ENCODE measurements at regions not wholly inside any gene's neighbourhood (a gene's known extent, or its start where the extent isn't known, plus 50 kb on each side); places are given as distances from the start of the nearest gene placed in this dataset.

- no CpG with 5 or more reads among the region's 2 CpGs for WGBS (ENCODE audit: insufficient coverage, insufficient read length)
- DNase-seq (ENCODE audit: low read depth, low spot score): no peak
Measured at GRCh38 chr13:72217142-72217541, 350.1 kb upstream of the DACH1 start.

DNA sequence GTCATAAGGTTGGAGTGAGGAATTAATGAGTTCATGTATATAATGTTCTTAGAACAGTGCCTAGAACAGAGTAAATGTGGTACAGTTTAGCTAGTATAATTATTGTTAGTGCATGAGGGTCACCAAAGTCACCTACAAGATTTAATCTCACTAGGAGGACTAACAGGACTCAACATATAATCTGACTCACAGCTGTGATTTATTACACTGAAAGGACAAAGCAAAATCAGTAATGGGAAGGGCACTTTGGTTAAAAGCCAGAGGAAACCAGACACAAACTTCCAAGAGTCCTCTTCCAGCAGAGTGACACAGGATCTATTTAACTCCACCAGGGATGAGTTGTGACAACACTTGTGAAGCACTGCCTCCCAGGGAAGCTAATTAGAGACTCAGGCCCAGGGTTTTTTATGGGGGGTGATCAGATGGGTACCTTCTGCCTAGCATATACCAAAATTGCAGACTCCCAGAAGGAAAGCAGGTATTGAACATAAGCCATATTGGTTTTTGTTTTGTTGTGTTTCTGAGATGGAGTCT is 341.2 kb upstream of the DACH1 start:
- Histone ChIP-seq H3K36me3 (ENCODE audit: control insufficient read depth, insufficient read depth, low read length) (no peaks in the 10 kb centered on the region), H3K4me1 (ENCODE audit: control insufficient read depth, insufficient read depth, low read length) (no peaks in the 10 kb centered on the region), H3K9me3 (ENCODE audit: control insufficient read depth, insufficient read depth, low read length) (no peaks in the 10 kb centered on the region), H3K4me3 (ENCODE audit: low read length) (no peak overlapping the region), H3K27me3 (ENCODE audit: control insufficient read depth, insufficient read depth, low read length) (no peaks in the 10 kb centered on the region), H3K27ac (ENCODE audit: low read length) (no peak overlapping the region)
- DNase-seq (ENCODE audit: low read depth, low spot score): no peak

More at GRCh38 chr13:72217142-72217541, 350.1 kb upstream of the DACH1 start:
- H3K4me1 ChIP-seq (ENCODE audit: control insufficient read depth, insufficient read depth, low read length): no peaks in the 10 kb centered on the region
- no peaks in the 10 kb centered on the region for H3K27me3 ChIP-seq (ENCODE audit: control insufficient read depth, insufficient read depth, low read length)
- H3K27ac ChIP-seq (ENCODE audit: low read length): no peak overlapping the region
- H3K9me3 ChIP-seq (ENCODE audit: control insufficient read depth, insufficient read depth, low read length): no peaks in the 10 kb centered on the region
- no peak overlapping the region for H3K4me3 ChIP-seq (ENCODE audit: low read length)
- H3K36me3 ChIP-seq (ENCODE audit: control insufficient read depth, insufficient read depth, low read length): no peaks in the 10 kb centered on the region

- H3K27ac ChIP-seq (ENCODE audit: low read length): no peak overlapping the region
- no peak for DNase-seq (ENCODE audit: low read depth, low spot score)
- H3K4me3 ChIP-seq (ENCODE audit: low read length): no peak overlapping the region
- no peaks in the 10 kb centered on the region for H3K4me1 ChIP-seq (ENCODE audit: control insufficient read depth, insufficient read depth, low read length)
- WGBS (ENCODE audit: insufficient coverage, insufficient read length): no CpG with 5 or more reads among the region's 1 CpG
- no peaks in the 10 kb centered on the region for H3K27me3 ChIP-seq (ENCODE audit: control insufficient read depth, insufficient read depth, low read length)
- no peaks in the 10 kb centered on the region for H3K36me3 ChIP-seq (ENCODE audit: control insufficient read depth, insufficient read depth, low read length)
- no peaks in the 10 kb centered on the region for H3K9me3 ChIP-seq (ENCODE audit: control insufficient read depth, insufficient read depth, low read length)
Measured at GRCh38 chr13:72205773-72206172, 338.8 kb upstream of the DACH1 start.

GRCh38 chr13:72204291-72204690 is 337.3 kb upstream of the DACH1 start:
- no CpG with 5 or more reads among the region's 2 CpGs for WGBS (ENCODE audit: insufficient coverage, insufficient read length)
- Histone ChIP-seq H3K9me3 (ENCODE audit: control insufficient read depth, insufficient read depth, low read length) (no peaks in the 10 kb centered on the region), H3K27me3 (ENCODE audit: control insufficient read depth, insufficient read depth, low read length) (no peaks in the 10 kb centered on the region), H3K4me1 (ENCODE audit: control insufficient read depth, insufficient read depth, low read length) (no peaks in the 10 kb centered on the region), H3K4me3 (ENCODE audit: low read length) (no peak overlapping the region), H3K27ac (ENCODE audit: low read length) (no peak overlapping the region), H3K36me3 (ENCODE audit: control insufficient read depth, insufficient read depth, low read length) (no peaks in the 10 kb centered on the region)
- DNase-seq (ENCODE audit: low read depth, low spot score): no peak

- Histone ChIP-seq H3K27me3 (ENCODE audit: control insufficient read depth, insufficient read depth, low read length) (no peaks in the 10 kb centered on the region), H3K36me3 (ENCODE audit: control insufficient read depth, insufficient read depth, low read length) (no peaks in the 10 kb centered on the region), H3K4me3 (ENCODE audit: low read length) (no peak overlapping the region), H3K4me1 (ENCODE audit: control insufficient read depth, insufficient read depth, low read length) (no peaks in the 10 kb centered on the region), H3K27ac (ENCODE audit: low read length) (no peak overlapping the region), H3K9me3 (ENCODE audit: control insufficient read depth, insufficient read depth, low read length) (no peaks in the 10 kb centered on the region)
- DNase-seq (ENCODE audit: low read depth, low spot score): no peak
Measured at GRCh38 chr13:72201726-72202125, 334.7 kb upstream of the DACH1 start.

DNA sequence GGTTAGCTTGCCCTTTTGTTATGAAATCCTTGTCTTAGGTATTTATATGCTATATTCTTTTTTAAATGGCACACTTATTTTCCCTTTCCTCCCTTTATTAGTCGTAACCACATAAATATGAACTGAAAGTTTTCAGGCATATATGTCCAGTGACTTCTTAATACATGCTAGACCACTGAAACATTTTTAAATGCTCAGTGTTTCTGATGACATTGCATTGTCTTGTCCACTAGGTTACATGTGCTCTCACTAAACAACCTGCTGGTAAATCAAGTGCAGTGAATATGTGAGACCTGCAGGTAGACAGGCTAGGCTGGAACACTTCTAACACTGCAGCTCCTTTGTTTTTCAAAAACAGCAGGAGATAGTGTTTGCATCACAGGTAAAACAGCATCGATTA is 332.6 kb upstream of the DACH1 start:
- no peak overlapping the region for H3K4me3 ChIP-seq (ENCODE audit: low read length)
- H3K9me3 ChIP-seq (ENCODE audit: control insufficient read depth, insufficient read depth, low read length): no peaks in the 10 kb centered on the region
- no peaks in the 10 kb centered on the region for H3K27me3 ChIP-seq (ENCODE audit: control insufficient read depth, insufficient read depth, low read length)
- DNase-seq (ENCODE audit: low read depth, low spot score): no peak
- H3K27ac ChIP-seq (ENCODE audit: low read length): no peak overlapping the region
- no peaks in the 10 kb centered on the region for H3K4me1 ChIP-seq (ENCODE audit: control insufficient read depth, insufficient read depth, low read length)
- no CpG with 5 or more reads among the region's 2 CpGs for WGBS (ENCODE audit: insufficient coverage, insufficient read length)
- H3K36me3 ChIP-seq (ENCODE audit: control insufficient read depth, insufficient read depth, low read length): no peaks in the 10 kb centered on the region

DNA sequence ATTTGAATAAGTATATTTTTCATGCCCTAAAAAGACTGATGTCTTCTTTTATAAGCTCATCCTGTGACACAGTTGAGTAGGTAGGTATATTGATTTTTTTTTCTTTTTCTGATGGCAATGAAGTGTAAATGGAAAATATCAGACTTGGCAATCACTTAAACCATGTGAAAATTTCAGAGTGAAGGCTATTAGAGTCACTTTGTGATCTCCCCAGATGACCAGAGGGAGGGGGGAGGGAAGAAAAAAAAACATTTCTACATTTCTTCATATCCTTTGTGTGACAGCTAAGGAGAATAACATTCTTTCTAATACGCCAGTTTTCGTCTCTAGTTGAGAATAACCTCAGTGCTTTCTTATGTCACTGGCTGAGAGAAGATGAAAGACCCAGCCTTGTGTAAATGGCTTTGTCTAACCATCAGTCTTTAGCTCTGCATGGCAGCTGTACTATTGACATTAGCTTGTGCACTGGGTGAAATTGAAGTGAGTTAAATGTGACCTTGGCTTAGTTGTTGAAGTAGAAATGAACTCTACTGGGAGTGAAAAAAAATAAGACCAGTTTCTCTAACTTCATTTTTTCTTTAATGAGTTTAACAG is 332.1 kb upstream of the DACH1 start:
- no peak for DNase-seq (ENCODE audit: low read depth, low spot score)
- H3K36me3 ChIP-seq (ENCODE audit: control insufficient read depth, insufficient read depth, low read length): no peaks in the 10 kb centered on the region
- H3K4me3 ChIP-seq (ENCODE audit: low read length): no peak overlapping the region
- no peak overlapping the region for H3K27ac ChIP-seq (ENCODE audit: low read length)
- no CpG with 5 or more reads among the region's 2 CpGs for WGBS (ENCODE audit: insufficient coverage, insufficient read length)
- H3K4me1 ChIP-seq (ENCODE audit: control insufficient read depth, insufficient read depth, low read length): no peaks in the 10 kb centered on the region
- no peaks in the 10 kb centered on the region for H3K9me3 ChIP-seq (ENCODE audit: control insufficient read depth, insufficient read depth, low read length)
- H3K27me3 ChIP-seq (ENCODE audit: control insufficient read depth, insufficient read depth, low read length): no peaks in the 10 kb centered on the region

- Histone ChIP-seq H3K27me3 (ENCODE audit: control insufficient read depth, insufficient read depth, low read length) (no peaks in the 10 kb centered on the region), H3K36me3 (ENCODE audit: control insufficient read depth, insufficient read depth, low read length) (no peaks in the 10 kb centered on the region), H3K27ac (ENCODE audit: low read length) (no peak overlapping the region), H3K4me3 (ENCODE audit: low read length) (no peak overlapping the region), H3K4me1 (ENCODE audit: control insufficient read depth, insufficient read depth, low read length) (no peaks in the 10 kb centered on the region), H3K9me3 (ENCODE audit: control insufficient read depth, insufficient read depth, low read length) (no peaks in the 10 kb centered on the region)
- DNase-seq (ENCODE audit: low read depth, low spot score): no peak
- no CpG with 5 or more reads among the region's 3 CpGs for WGBS (ENCODE audit: insufficient coverage, insufficient read length)
Measured at GRCh38 chr13:72198042-72198441, 331.0 kb upstream of the DACH1 start.

DNA sequence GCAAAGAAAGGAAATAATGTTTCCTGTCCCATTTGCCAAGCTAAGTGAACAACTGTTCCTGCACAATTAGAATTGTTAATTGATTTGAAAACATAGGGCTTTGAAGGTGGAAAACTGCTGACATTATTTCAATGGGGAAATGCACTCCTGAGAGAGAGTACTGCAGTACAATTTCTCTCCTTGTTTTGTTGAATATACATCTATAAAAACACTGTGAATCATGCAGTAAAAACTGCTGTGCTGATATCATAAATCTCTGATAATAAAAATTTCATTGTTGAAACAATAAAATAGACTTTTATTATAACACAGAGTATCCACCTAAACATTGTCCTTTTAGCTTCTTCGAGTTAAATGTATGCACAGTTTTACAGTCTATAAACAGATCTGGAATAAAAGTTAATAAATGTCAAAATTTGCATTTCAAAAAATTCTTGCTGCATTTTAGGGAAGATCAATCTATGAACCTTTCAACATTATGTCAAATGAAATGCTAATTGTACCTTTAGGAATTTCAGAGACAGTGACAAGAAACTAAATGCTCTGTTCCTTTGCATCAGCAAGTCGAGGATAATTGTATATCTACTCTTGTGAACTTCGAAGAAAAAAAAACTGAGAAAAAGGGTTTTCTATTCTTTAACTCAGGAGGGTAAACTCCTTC is 328.2 kb upstream of the DACH1 start:
- Histone ChIP-seq H3K4me1 (ENCODE audit: control insufficient read depth, insufficient read depth, low read length) (no peaks in the 10 kb centered on the region), H3K27ac (ENCODE audit: low read length) (no peak overlapping the region), H3K36me3 (ENCODE audit: control insufficient read depth, insufficient read depth, low read length) (no peaks in the 10 kb centered on the region), H3K4me3 (ENCODE audit: low read length) (no peak overlapping the region), H3K27me3 (ENCODE audit: control insufficient read depth, insufficient read depth, low read length) (no peaks in the 10 kb centered on the region), H3K9me3 (ENCODE audit: control insufficient read depth, insufficient read depth, low read length) (no peaks in the 10 kb centered on the region)
- no peak for DNase-seq (ENCODE audit: low read depth, low spot score)
- no CpG with 5 or more reads among the region's 3 CpGs for WGBS (ENCODE audit: insufficient coverage, insufficient read length)

DNA sequence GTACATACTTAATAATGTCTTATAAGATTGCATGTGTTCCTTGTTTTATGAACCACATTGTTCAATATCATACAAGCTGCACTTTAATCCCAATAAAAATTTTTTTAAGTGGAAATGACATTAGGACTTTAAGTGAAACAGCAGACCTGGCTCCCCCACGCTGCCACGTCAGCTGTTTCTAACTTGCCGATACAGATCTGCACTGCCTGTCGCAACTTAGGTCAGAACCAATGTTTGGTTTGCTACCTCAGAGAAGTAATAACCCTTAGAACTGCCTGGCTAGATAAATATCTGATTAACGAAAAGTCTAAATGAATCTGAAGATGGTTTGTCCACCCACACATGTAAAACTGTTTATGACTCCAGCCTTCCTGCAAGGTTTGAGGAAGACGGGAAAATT is 327.5 kb upstream of the DACH1 start:
- no CpG with 5 or more reads among the region's 6 CpGs for WGBS (ENCODE audit: insufficient coverage, insufficient read length)
- no peaks in the 10 kb centered on the region for H3K9me3 ChIP-seq (ENCODE audit: control insufficient read depth, insufficient read depth, low read length)
- no peaks in the 10 kb centered on the region for H3K36me3 ChIP-seq (ENCODE audit: control insufficient read depth, insufficient read depth, low read length)
- H3K27ac ChIP-seq (ENCODE audit: low read length): no peak overlapping the region
- no peaks in the 10 kb centered on the region for H3K27me3 ChIP-seq (ENCODE audit: control insufficient read depth, insufficient read depth, low read length)
- H3K4me1 ChIP-seq (ENCODE audit: control insufficient read depth, insufficient read depth, low read length): no peaks in the 10 kb centered on the region
- DNase-seq (ENCODE audit: low read depth, low spot score): no peak
- no peak overlapping the region for H3K4me3 ChIP-seq (ENCODE audit: low read length)
